PC-9 (cell line): ENCODE measurements at regions not wholly inside any gene's neighbourhood (a gene's known extent, or its start where the extent isn't known, plus 50 kb on each side); places are given as distances from the start of the nearest gene placed in this dataset.

Experiments used
- BruUV-seq: library from RNA; stranded (reverse); fragments of 400-500 nt; replicated peaks from 2 replicates; lab custom pipeline; 2021; lab: Mats Ljungman, UMichigan
- CTCF ChIA-PET: fragments of 300-600 bp; sonication (Branson Sonifier 250); formaldehyde crosslinking; loops from one replicate; lab custom pipeline; 2022; ENCODE audit warnings: antibody characterized with exemption; lab: Charles Lee
- POLR2A ChIA-PET: fragments of 300-600 bp; sonication (Branson Sonifier 250); formaldehyde crosslinking; loops from one replicate; lab custom pipeline; 2022; ENCODE audit warnings: antibody characterized with exemption; ENCODE audit not compliant: unreplicated experiment; lab: Charles Lee
- DNase-seq, 2 experiments: peaks; one replicate each; pipeline versions ENCODE4 v3.0.0 to v3.0.0-alpha.2; 2015 to 2022; ENCODE audit warnings: mixed read lengths in 1 of 2
- H2AFZ ChIP-seq: fragments of 200-600 bp; sonication (generic); 2 replicates; pipeline ENCODE4 v1.8.1; 2017; ENCODE audit warnings: antibody characterized with exemption
- H3F3A ChIP-seq: fragments of 200-600 bp; sonication (generic); 2 replicates; pipeline ENCODE4 v1.8.1; 2017; ENCODE audit warnings: antibody characterized with exemption, mild to moderate bottlenecking, low read depth; ENCODE audit not compliant: insufficient read depth
- H3K27ac ChIP-seq: fragments of 200-600 bp; sonication (generic); 2 replicates; pipeline ENCODE4 v1.6.1; 2016; ENCODE audit warnings: mixed run types
- H3K27me3 ChIP-seq: fragments of 200-600 bp; sonication (generic); 2 replicates; pipeline ENCODE4 v1.6.1; 2016; ENCODE audit warnings: low read depth, mixed run types; ENCODE audit not compliant: insufficient read depth
- H3K36me3 ChIP-seq: fragments of 200-600 bp; sonication (generic); 2 replicates; pipeline ENCODE4 v1.6.1; 2016; ENCODE audit warnings: low read depth, mixed run types
- H3K4me1 ChIP-seq: fragments of 200-600 bp; sonication (generic); replicated peaks from 2 replicates; pipeline ENCODE4 v1.6.1; 2016; ENCODE audit warnings: mixed run types; ENCODE audit not compliant: insufficient read depth
- H3K4me2 ChIP-seq: fragments of 200-600 bp; sonication (generic); 2 replicates; pipeline ENCODE4 v1.6.1; 2017; ENCODE audit warnings: mixed run types
- H3K4me3 ChIP-seq: fragments of 200-600 bp; sonication (generic); 2 replicates; pipeline ENCODE4 v1.6.1; 2016; ENCODE audit warnings: mixed run types
- H3K79me2 ChIP-seq: fragments of 200-600 bp; sonication (generic); 2 replicates; pipeline ENCODE4 v1.6.1; 2017; ENCODE audit warnings: low read depth, mixed run types
- H3K9me2 ChIP-seq: fragments of 200-600 bp; sonication (generic); 2 replicates; pipeline ENCODE4 v1.8.1; 2017; ENCODE audit warnings: mild to moderate bottlenecking; ENCODE audit not compliant: insufficient read depth
- H3K9me3 ChIP-seq: fragments of 200-600 bp; sonication (generic); 2 replicates; pipeline ENCODE4 v1.8.1; 2016; ENCODE audit warnings: low read depth; ENCODE audit not compliant: insufficient read depth
- H4K20me1 ChIP-seq: fragments of 200-600 bp; sonication (generic); 2 replicates; pipeline ENCODE4 v1.8.1; 2017; ENCODE audit not compliant: insufficient read depth
- CTCF ChIP-seq: fragments of 200-600 bp; sonication (generic); conservative IDR thresholded peaks from 2 replicates; pipeline ENCODE4 v1.6.1; 2017; ENCODE audit warnings: mixed run types, antibody characterized with exemption, mild to moderate bottlenecking, moderate library complexity
- EZH2 ChIP-seq: fragments of 200-600 bp; sonication (generic); IDR thresholded peaks from 2 replicates; pipeline ENCODE4 v1.8.0; 2017; ENCODE audit warnings: antibody characterized with exemption, low read depth
- intact Hi-C: fragments of 100-400 bp; cut with micrococcal nuclease; formaldehyde crosslinking; loops from one replicate; pipeline ENCODE4 v1.10.0; 2022; ENCODE audit not compliant: unreplicated experiment

GRCh38 chr3:152095472-152095871 is 173.3 kb upstream of the MBNL1 start:
- BruUV-seq, result no TSS peak
- Histone ChIP-seq H4K20me1 (no peaks in the 10 kb centered on the region), H3F3A (no peaks in the 10 kb centered on the region), H3K4me1 (no peaks in the 10 kb centered on the region), H3K4me2 (no peak overlapping the region), H3K9me3 (no peaks in the 10 kb centered on the region), H3K27ac (no peak overlapping the region), H3K9me2 (0 out of 2 replicates have a peak, but pooled peaks cover 7% of the 10 kb centered on the region), H3K27me3 (no peaks in the 10 kb centered on the region), H3K36me3 (no peaks in the 10 kb centered on the region), H3K79me2 (no peaks in the 10 kb centered on the region), H3K4me3 (no peak overlapping the region), H2AFZ (no peak overlapping the region)
- TF ChIP-seq CTCF (no peak), EZH2 (no peak)
- CTCF ChIA-PET, result interaction anchor here (0.7 kb wide), 1 partner anchor 678 kb away, joined by 5 read pairs; no protein-coding TSS in a partner anchor
- intact Hi-C loops, result no loop called here
- POLR2A ChIA-PET, result no interaction called here
- DNase-seq, result no peak

- H3K36me3 ChIP-seq, result no peaks in the 10 kb centered on the region
- H2AFZ ChIP-seq, result no peak overlapping the region
- H3K27ac ChIP-seq, result no peak overlapping the region
- no peaks in the 10 kb centered on the region for H3K4me1 ChIP-seq
- no TSS peak for BruUV-seq
- no peaks in the 10 kb centered on the region for H3K27me3 ChIP-seq
- CTCF ChIA-PET, result no interaction called here
- no peaks in the 10 kb centered on the region for H3K9me3 ChIP-seq
- no peaks in the 10 kb centered on the region for H3F3A ChIP-seq
- no peak for DNase-seq
- H4K20me1 ChIP-seq, result no peaks in the 10 kb centered on the region
- no peak overlapping the region for H3K4me3 ChIP-seq
- TF ChIP-seq CTCF (no peak), EZH2 (no peak)
- intact Hi-C loops, result no loop called here
- no peaks in the 10 kb centered on the region for H3K79me2 ChIP-seq
- H3K9me2 ChIP-seq, result 0 out of 2 replicates have a peak, but pooled peaks cover 7% of the 10 kb centered on the region
- POLR2A ChIA-PET, result no interaction called here
- no peak overlapping the region for H3K4me2 ChIP-seq
Observed at GRCh38 chr3:152096280-152096906, 172.3 kb upstream of the MBNL1 start.

- ChIA-PET POLR2A (no interaction called here), CTCF (no interaction called here)
- no peak for DNase-seq
- no peaks in the 10 kb centered on the region for H4K20me1 ChIP-seq
- H2AFZ ChIP-seq, result no peak overlapping the region
- no peak overlapping the region for H3K4me2 ChIP-seq
- H3K4me3 ChIP-seq, result no peak overlapping the region
- H3K27me3 ChIP-seq, result no peaks in the 10 kb centered on the region
- H3K9me3 ChIP-seq, result no peaks in the 10 kb centered on the region
- no peaks in the 10 kb centered on the region for H3K79me2 ChIP-seq
- no peaks in the 10 kb centered on the region for H3F3A ChIP-seq
- BruUV-seq, result no TSS peak
- H3K36me3 ChIP-seq, result no peaks in the 10 kb centered on the region
- TF ChIP-seq CTCF (no peak), EZH2 (no peak)
- intact Hi-C loops, result no loop called here
- no peak overlapping the region for H3K27ac ChIP-seq
- no peaks in the 10 kb centered on the region for H3K4me1 ChIP-seq
- H3K9me2 ChIP-seq, result 0 out of 2 replicates have a peak, but pooled peaks cover 7% of the 10 kb centered on the region
Observed at GRCh38 chr3:152097120-152097519, 171.6 kb upstream of the MBNL1 start.
